Esophagus muscularis mucosa (tissue), 4 donors: ENCODE measurements at regions not wholly inside any gene's neighbourhood (a gene's known extent, or its start where the extent isn't known, plus 50 kb on each side); places are given as distances from the start of the nearest gene placed in this dataset.

Experiments
- DNase-seq: peaks from one replicate; pipeline ENCODE4 v3.0.0-alpha.2; 2017; ENCODE audit errors: extremely low spot score
- H3K27ac ChIP-seq, 4 donors: fragments of 200-600 bp; sonication (generic); replicated peaks in 1 of 4; 1 replicate in 3 of 4; 2 replicates in 1 of 4; pipeline ENCODE4 v1.5.1; 2016 to 2019; ENCODE audit warnings: mild to moderate bottlenecking in 1 of 4
- H3K27me3 ChIP-seq, 4 donors: fragments of 200-600 bp; sonication (generic); one replicate each; pipeline versions ENCODE4 v1.5.1 to v1.6.0; 2016 to 2019
- H3K36me3 ChIP-seq, 4 donors: fragments of 200-600 bp; sonication (generic); one replicate each; pipeline ENCODE4 v1.5.1; 2016 to 2019
- H3K4me1 ChIP-seq, 4 donors: fragments of 200-600 bp; sonication (generic); one replicate each; pipeline ENCODE4 v1.5.1; 2016 to 2019
- H3K4me3 ChIP-seq, 4 donors: fragments of 200-600 bp; sonication (generic); 1 replicate in 2 of 4; 2 replicates in 2 of 4; pipeline ENCODE4 v1.5.1; 2016 to 2019; ENCODE audit warnings: mild to moderate bottlenecking in 4 of 4, moderate library complexity in 1 of 4
- H3K9me3 ChIP-seq, 4 donors: fragments of 200-600 bp; sonication (generic); 1 replicate in 3 of 4; 2 replicates in 1 of 4; pipeline ENCODE4 v1.5.1; 2016 to 2019
- CTCF ChIP-seq, 3 experiments: fragments of 200-600 bp in 2 of 3; fragments of 450-650 bp in 1 of 3; sonication (generic) in 2 of 3; IDR thresholded peaks; one replicate each; pipeline ENCODE4 v1.5.1; 2017 to 2019; ENCODE audit warnings: antibody characterized with exemption in 3 of 3, mild to moderate bottlenecking in 2 of 3, moderate library complexity in 1 of 3
- EP300 ChIP-seq: sonication (generic); formaldehyde crosslinking; IDR thresholded peaks from one replicate; pipeline ENCODE4 v1.6.1; 2017; ENCODE audit warnings: antibody characterized with exemption
- POLR2A ChIP-seq: fragments of 450-650 bp; IDR thresholded peaks from one replicate; pipeline ENCODE4 v1.6.1; 2017; ENCODE audit warnings: antibody characterized with exemption, moderate library complexity, mild to moderate bottlenecking, low read depth
- POLR2AphosphoS5 ChIP-seq, 2 donors: sonication (generic); formaldehyde crosslinking; IDR thresholded peaks; one replicate each; pipeline ENCODE4 v1.6.1; 2017; ENCODE audit warnings: antibody characterized with exemption in 2 of 2
- WGBS: methylation state at CpG from one replicate; pipeline ENCODE4 v1.1.5; 2018; 5-methylcytosine and 5-hydroxymethylcytosine counted together
- intact Hi-C: fragments of 100-400 bp; cut with DNase I; formaldehyde crosslinking; loops from one replicate; pipeline ENCODE4 v1.15.1; 2023

- intact Hi-C loops = no loop called here
- Histone ChIP-seq H3K4me3 (no peak overlapping the region), H3K36me3 (no peaks in the 10 kb centered on the region), H3K27ac (no peak overlapping the region), H3K4me1 (no peaks in the 10 kb centered on the region), H3K9me3 (no peaks in the 10 kb centered on the region), H3K27me3 (no peaks in the 10 kb centered on the region)
- DNase-seq = no peak
- TF ChIP-seq POLR2A (no peak), POLR2AphosphoS5 (IDR thresholded peaks at IDR 0.05) (no peak), CTCF (IDR thresholded peaks at IDR 0.05) (no peak), EP300 (no peak)
- WGBS = 97% methylated on average over 3 of the region's 3 CpGs
Observed at GRCh38 chr9:71323357-71323756, 201.9 kb upstream of the TRPM3 start.

- WGBS = 86% methylated on average over 3 of the region's 3 CpGs
- no peak for DNase-seq
- Histone ChIP-seq H3K36me3 (no peaks in the 10 kb centered on the region), H3K4me3 (no peak overlapping the region), H3K27ac (no peak overlapping the region), H3K4me1 (no peaks in the 10 kb centered on the region), H3K9me3 (no peaks in the 10 kb centered on the region), H3K27me3 (no peaks in the 10 kb centered on the region)
- TF ChIP-seq POLR2AphosphoS5 (IDR thresholded peaks at IDR 0.05) (no peak), POLR2A (no peak), CTCF (IDR thresholded peaks at IDR 0.05) (no peak), EP300 (no peak)
- intact Hi-C loops = no loop called here
Observed at GRCh38 chr9:71322311-71322710, 200.9 kb upstream of the TRPM3 start.

- Histone ChIP-seq H3K9me3 (no peaks in the 10 kb centered on the region), H3K36me3 (no peaks in the 10 kb centered on the region), H3K27ac (no peak overlapping the region), H3K4me3 (no peak overlapping the region), H3K4me1 (no peaks in the 10 kb centered on the region), H3K27me3 (no peaks in the 10 kb centered on the region)
- no peak for TF ChIP-seq EP300
- intact Hi-C loops = no loop called here
- DNase-seq = no peak
- WGBS = 78% methylated on average over 1 of the region's 1 CpG
Observed at GRCh38 chr9:71308454-71308853, 187.0 kb upstream of the TRPM3 start.

GRCh38 chr9:71306134-71306533 lies 184.7 kb upstream of the TRPM3 start:
- no peaks in the 10 kb centered on the region for H3K9me3 ChIP-seq
- intact Hi-C loops = no loop called here
- TF ChIP-seq POLR2A (no peak), CTCF (IDR thresholded peaks at IDR 0.05) (no peak), POLR2AphosphoS5 (IDR thresholded peaks at IDR 0.05) (no peak), EP300 (no peak)

GRCh38 chr9:71303351-71303750 lies 181.9 kb upstream of the TRPM3 start:
- no peak overlapping the region for H3K27ac ChIP-seq
- no peaks in the 10 kb centered on the region for H3K9me3 ChIP-seq
- H3K4me3 ChIP-seq = no peak overlapping the region
- WGBS = 92% methylated on average over 1 of the region's 1 CpG
- no peaks in the 10 kb centered on the region for H3K36me3 ChIP-seq
- intact Hi-C loops = no loop called here
- no peaks in the 10 kb centered on the region for H3K4me1 ChIP-seq
- no peak for DNase-seq
- TF ChIP-seq POLR2AphosphoS5 (IDR thresholded peaks at IDR 0.05) (no peak), EP300 (no peak), POLR2A (no peak), CTCF (IDR thresholded peaks at IDR 0.05) (no peak)
- H3K27me3 ChIP-seq = no peaks in the 10 kb centered on the region

More at GRCh38 chr9:71306134-71306533, 184.7 kb upstream of the TRPM3 start:
- WGBS = 90% methylated on average over 3 of the region's 3 CpGs
- no peak for DNase-seq
- H3K27ac ChIP-seq = no peak overlapping the region
- no peak overlapping the region for H3K4me3 ChIP-seq
- H3K36me3 ChIP-seq = no peaks in the 10 kb centered on the region
- H3K4me1 ChIP-seq = no peaks in the 10 kb centered on the region
- H3K27me3 ChIP-seq = no peaks in the 10 kb centered on the region
